Activated CD8-positive, alpha-beta memory T cell treated with anti-CD3 and anti-CD28 coated beads for 1 hour (primary cell): ENCODE measurements at regions not wholly inside any gene's neighbourhood (a gene's known extent, or its start where the extent isn't known, plus 50 kb on each side); places are given as distances from the start of the nearest gene placed in this dataset.

Experiments used
- DNase-seq, 2 donors: peaks; one replicate each; pipeline ENCODE4 v3.0.0-alpha.2; 2020; ENCODE audit warnings: low read depth in 1 of 2; ENCODE audit errors: extremely low read depth in 1 of 2

GRCh38 chr20:52515877-52516276, 324.3 kb upstream of the ZFP64 start:
- no peak for DNase-seq

DNA sequence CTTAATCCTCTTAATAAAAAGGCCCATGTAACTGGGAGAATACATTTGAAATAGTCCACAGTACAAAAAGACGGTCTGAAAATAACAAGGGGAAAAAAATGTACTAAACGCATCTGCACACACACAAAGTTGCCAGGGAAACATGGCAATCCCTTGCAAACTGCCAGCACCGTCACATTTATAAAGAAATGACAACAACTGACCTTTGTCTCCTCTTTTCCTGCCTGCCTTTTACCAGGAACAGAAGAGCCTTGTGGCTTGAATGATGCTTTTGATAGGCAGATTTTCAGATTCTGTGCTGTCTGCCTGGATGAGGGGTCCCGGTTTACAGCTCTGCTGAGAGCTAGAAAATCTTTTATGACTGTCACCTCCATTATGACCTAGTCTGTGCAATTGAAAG, 308.6 kb upstream of the ZFP64 start:
- no peak for DNase-seq

DNA sequence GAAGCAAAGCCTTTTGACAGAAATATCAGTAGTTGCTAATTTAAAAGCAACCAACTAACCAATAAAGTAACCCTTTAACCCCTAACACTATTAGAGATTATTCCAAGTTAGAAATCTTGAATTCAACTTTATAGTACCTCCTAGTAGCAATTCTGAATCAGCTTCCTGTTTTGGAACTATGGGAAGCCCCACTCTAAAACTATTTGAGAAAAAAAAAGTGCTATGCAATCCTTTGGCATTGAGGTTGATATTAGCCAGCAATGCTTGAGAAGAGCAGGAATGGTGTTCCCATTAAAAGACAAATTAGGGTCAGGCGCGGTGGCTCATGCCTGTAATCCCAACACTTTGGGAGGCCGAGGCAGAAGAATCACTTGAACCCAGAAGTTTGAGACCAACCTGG, 306.2 kb upstream of the ZFP64 start:
- DNase-seq = no peak

- no peak for DNase-seq
These were observed 304.6 kb upstream of the ZFP64 start for GRCh38 chr20:52496191-52496590.

DNA sequence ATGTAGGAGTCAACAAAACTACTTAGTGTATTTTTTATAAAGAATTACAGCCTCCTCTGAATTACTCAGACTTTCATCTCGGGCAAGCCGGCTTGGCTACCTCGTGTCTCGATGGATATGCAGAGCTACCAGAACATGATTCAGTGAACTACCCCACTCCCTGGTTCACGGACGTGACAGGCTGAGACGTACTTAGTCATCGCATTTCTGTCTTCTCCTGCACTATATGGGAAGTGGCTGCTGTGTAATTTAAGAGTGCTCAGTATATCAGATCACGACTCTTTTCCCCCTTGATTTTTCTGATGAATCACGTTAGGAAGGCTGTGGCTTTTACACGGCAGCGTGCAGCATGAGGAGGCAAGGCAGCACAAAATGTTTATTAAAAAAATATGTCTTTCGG, 302.7 kb upstream of the ZFP64 start:
- peak; percentile 9 to 16 for DNase-seq

- DNase-seq = no peak
These were observed 301.7 kb upstream of the ZFP64 start for GRCh38 chr20:52493171-52493721.

DNA sequence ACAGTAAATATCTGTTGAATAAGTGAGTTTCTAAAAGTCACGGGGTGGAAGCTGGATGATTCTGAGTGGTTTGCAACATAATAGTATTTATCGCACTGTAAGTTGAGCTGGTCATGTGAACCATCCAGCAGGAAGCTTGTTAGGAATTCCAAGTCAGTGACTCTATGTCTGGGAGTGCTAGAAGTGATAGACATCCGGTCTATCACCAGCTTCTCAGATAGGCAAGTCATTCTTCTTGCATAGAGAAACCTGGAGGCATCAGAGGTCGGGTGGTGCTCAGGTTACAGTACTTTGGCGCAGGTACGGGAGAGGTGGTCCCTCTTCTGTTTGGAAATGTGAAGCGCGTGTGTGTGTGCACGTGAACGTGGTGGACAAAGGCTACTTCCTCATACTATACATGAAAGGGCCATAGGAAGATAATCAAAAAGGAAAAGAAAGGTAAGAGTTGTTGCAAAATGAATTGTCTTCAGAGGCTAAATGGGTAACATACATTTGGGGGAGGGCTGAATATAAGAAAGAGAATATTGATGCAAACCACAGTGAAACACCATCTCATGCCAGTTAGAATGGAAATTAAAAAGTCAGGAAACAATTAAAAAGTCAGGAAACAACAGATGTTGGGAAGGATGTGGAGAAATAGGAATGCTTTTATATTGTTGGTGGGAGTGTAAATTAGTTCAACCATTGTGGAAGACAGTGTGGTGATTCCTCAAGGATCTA, 299.3 kb upstream of the ZFP64 start:
- DNase-seq = no peak

DNA sequence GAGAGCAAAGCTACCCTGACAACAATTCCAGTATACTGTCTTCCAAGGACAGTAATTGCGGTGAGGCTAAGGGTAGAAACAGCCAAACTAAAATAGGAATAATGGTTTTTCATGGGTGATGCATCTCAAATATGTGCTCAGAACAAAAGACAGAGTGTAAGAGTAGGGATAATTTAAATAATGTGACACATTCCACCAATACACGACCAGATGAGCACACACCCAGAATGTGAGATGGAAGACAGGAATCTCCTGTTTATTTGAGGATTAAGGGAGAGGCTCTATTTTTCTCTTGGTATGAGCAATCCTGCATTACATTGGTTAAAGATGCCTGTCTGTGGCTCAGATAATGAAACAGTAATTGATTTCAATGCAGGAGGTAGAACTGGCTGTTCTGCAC, 292.9 kb upstream of the ZFP64 start:
- no peak for DNase-seq

DNA sequence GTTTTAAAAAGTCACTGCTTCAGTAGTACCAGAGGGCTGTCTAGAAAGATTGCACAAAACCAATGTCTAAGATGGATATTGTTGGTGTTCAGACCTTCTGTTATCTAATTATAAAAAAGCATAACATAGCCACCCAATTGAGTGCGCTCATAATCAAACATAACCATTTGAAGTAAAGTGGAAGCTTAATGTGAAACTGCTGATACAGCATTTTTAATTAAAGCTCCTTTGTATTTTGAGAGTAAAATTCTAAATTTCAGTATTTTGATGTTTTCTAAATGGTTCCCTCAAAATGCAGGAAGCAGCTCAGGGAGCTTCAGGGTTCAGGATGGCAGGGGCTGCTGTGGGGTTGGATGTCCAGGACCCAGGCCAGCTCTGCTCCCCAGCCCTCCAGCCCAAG, 291.8 kb upstream of the ZFP64 start:
- no peak for DNase-seq

GRCh38 chr20:52482044-52482443, 290.5 kb upstream of the ZFP64 start:
- DNase-seq = no peak

GRCh38 chr20:52481443-52481842, 289.9 kb upstream of the ZFP64 start:
- no peak for DNase-seq

- DNase-seq = no peak
These were observed 284.6 kb upstream of the ZFP64 start for GRCh38 chr20:52476074-52476750.

GRCh38 chr20:52473186-52473585, 281.6 kb upstream of the ZFP64 start:
- DNase-seq = no peak

GRCh38 chr20:52470561-52470960, 279.0 kb upstream of the ZFP64 start:
- no peak for DNase-seq

- no peak for DNase-seq
These were observed 277.5 kb upstream of the ZFP64 start for GRCh38 chr20:52469128-52469527.

DNA sequence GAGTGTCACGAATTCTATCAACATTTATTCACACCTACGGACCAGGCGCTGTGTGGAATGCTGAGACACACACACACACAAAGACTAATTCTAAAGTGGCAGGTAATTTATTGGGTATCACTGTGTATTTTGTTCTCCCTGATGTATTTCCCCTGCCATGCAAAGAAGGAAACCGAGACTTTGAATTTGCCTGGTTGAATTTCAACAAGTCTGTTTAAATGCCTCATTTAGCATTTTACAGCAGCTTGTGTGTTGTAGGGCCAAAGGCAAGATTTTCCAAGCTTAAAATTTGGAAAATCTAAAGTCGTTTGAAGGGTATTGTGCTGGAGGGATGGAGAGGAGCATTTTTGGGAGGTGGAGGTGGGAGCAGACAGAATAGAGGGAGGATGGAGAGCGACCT, 274.4 kb upstream of the ZFP64 start:
- no peak for DNase-seq

GRCh38 chr20:52461582-52461981, 270.0 kb upstream of the ZFP64 start:
- no peak for DNase-seq

DNA sequence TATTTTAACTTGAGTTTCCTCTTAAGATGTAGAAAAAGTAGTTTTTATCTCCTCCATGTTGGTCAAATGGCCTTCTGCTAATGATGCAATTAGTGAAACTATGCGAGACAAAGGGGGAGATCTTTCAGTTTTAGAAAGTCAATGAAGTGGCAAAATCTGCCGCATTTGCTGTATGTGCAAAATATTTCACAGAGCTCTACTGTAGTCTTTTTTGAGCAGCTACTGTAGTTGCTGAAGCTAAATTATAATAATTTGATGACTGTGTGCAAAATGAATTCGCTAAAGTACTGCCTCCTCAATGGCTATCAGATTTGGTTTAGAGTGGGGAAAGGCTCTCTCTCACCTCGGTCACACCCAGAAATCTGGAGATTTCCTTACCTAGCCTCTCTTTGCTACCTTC, 267.6 kb upstream of the ZFP64 start:
- no peak for DNase-seq

- DNase-seq = no peak
These were observed 266.2 kb upstream of the ZFP64 start for GRCh38 chr20:52457826-52458225.

DNA sequence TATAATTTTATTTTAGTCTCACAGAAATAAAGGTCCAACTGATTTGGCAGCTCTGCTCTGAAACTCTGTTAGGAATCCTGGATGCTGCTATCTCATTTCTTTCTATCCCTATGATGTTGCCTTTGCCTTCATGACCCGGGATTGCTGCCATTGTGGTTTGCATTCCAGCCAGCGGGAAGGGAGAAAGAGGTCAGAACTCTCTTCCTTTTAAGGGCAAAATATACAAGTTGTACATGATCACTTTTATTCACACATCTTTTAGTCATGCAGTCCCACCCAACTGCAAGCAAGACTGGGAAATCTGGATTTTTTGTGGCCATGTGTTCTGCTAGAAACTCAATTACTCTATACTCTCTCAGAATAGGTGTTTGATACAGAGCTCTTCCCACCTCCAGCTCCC, 263.1 kb upstream of the ZFP64 start:
- DNase-seq = no peak

DNA sequence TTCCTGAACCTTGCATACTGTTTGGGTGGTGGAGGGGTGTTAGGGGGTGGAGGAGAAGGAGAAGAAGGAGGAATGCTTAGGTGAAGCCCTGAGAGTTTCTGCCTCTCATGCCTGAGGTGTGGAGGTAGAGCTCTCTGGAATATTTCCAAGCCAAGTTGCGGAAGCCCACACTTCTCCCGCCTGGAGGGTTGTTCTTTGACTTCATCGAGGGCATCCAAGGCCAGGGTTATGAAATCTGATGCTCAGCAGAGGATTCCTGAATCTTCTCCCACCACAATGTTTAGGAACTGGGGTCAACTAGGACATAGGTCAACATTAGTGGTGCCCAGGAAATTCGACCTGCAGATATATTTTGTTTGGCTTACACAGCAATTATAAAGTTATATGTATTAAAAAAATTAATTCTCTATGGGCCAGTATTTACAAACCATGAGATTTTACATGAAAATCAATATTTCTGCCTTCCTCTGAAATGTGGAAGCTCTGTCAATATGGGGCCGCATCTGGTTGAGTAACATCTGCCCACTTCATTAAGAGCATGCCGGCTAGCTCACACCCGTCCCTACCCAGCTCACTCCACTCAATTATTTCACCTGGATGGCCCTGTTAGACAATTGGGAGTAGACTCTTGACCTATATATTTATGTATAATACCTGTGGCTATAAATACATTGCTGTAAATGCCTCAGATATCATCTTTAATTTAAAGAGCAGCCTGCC, 257.1 kb upstream of the ZFP64 start:
- DNase-seq = no peak

DNA sequence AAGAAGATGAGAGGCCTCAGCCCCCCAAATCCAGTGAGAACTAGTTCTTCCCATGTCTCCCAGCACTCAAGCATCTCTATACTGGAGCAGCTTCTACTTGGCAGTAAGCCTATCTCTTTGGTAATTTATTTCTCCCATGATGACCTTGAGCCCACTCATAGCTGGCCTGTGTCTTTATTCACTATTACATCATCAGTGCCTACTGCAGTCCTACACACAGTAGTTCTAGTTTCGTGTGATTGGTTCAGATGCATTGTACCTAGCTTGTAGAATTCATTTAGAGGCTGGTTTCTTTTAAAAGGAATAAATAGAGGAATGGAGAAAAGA, 255.6 kb upstream of the ZFP64 start:
- no peak for DNase-seq
